GM21526 (cell line): ENCODE measurements at regions not wholly inside any gene's neighbourhood (a gene's known extent, or its start where the extent isn't known, plus 50 kb on each side); places are given as distances from the start of the nearest gene placed in this dataset.

Source experiments
- ATAC-seq: cut with Tn5 transposase; IDR thresholded peaks from one replicate; pipeline ENCODE4 v1.9.1; 2021; ENCODE audit warnings: moderate library complexity; ENCODE audit not compliant: unreplicated experiment, low FRiP score

DNA sequence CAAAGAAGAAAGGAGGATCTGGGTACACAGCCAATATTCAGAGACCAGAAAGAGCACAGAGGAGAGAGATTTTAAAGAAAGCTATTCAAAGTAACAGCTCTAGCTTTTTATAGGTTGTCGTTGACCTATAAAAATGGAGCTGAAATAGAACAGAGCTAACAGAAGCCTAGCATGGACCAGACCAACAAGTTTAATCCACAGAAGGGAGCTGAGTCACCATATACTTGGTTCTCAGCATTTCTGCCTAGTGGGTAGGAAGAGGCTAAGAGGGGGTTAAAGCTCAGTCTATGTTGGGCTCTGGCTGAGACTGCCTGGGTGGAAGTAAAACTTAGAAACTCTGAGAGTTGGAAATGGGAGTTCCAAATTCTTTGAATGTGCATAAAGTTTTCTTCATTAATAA is 678.0 kb upstream of the CDH2 start:
- ATAC-seq: no peak

DNA sequence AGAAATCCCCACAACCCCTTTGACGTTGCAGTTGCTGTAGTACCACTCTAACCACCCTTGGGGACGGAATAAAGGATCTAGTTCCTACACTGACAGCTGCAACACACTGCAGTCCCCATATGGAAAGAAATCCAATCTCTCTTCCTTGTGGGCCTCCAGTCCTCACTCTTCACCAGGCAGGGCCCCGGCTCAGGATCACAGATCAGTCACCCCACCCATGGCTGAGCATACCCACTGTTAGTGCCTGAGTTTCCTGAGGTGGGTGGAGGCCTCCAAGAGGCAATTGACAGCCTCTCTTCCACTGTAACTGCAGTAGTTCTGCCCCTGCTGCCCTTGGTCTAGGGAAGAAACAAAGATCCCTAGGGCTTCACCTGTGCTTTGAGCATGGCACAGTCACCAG is 670.0 kb upstream of the CDH2 start:
- no peak for ATAC-seq

- ATAC-seq: no peak
These were observed 660.2 kb upstream of the CDH2 start for GRCh38 chr18:28837100-28837499.

DNA sequence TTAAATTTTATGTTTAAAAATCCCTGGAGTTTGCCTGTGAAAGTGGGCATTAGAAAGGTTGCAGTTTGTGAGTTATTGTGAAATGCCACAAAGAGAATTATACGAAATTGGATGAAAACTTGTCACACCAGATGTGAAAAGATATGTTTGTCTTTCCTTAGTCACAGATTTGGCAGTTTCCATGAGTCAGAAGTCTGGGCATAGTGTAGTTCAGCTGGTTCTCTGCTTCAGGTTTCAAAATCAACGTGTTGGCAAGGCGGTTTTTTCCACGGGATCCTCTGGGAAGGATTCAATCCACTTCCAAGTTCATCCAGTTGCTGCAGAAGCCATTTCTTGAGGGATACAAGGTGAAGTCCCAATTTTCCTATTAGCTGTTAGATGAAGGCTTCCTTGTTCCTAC is 658.0 kb upstream of the CDH2 start:
- no peak for ATAC-seq

DNA sequence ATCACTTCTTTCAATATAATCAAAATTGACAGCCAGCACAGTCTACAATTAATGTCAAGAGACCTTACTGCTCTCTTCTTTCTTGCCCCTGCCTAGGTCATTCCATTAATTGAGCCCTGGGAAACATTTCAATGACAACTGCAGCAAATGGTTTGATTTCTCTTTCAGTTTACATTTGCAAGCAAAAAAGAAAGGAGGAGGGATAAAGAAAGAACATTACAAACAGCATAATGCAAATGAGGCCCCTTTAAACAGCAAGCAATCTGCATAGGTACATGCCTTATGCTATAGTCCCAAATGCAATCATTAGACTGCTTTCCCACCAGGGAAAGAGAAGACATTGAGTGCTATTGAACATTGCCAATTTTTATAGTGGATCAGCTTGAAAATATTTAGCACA is 655.0 kb upstream of the CDH2 start:
- ATAC-seq: no peak

DNA sequence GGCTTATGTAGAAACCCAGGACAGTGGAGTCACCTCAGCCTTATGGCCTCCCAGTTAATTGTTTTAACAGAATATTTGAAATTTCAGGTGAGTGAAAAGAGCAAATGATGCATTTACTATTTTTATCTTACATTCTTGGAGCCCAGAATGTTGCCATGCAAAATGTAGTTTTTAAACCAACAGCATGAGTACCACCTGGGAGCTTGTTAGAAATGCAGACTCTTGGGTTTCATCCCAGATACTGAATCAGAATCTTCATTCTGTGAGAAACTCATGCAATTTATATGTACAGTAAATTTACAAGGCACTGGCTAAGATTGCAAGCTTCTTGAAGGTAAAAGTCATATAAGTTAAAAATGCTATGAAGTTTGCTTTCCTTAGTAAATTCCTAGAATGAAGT is 654.5 kb upstream of the CDH2 start:
- no peak for ATAC-seq

GRCh38 chr18:28826107-28826506 is 649.2 kb upstream of the CDH2 start:
- ATAC-seq: no peak

- ATAC-seq: no peak
These were observed 647.2 kb upstream of the CDH2 start for GRCh38 chr18:28824183-28824574.

- ATAC-seq: no peak
These were observed 646.7 kb upstream of the CDH2 start for GRCh38 chr18:28823506-28824182.

DNA sequence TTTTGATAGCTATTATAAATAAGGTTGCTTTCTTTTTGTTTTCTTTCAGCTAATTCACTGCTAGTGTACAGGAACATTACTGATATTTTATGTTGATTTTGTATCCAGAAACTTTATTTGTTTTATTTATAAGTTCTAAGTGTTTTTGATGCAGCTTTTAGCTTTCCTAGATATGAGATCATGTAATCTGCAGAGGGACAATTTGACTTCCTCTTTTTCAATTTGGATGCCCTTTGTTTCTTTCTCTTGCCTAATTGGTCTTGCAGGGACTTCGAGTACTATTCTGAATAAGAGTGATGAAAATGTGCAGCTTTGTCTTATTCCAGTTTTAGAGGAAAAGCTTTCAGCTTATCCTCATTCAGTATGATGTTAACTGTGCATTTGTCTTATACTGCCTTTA is 643.4 kb upstream of the CDH2 start:
- ATAC-seq: no peak

DNA sequence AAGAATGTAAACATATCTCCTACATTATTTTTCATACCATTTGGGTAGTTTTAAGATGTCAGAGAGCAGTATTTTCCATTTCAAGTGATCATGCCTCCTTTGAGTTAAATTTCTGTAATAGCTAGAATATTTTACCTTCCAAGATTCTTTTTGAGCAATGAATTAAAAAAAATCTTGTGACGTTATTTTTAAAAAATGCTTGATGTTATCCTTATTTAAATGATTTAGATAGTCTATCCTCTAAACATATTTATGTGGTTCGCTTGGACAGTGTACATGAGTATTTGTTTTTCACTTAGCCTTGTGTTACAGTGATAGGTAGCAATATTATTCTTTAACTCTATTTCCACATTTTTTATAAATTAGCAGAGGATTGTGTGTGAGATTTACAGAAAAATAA is 639.2 kb upstream of the CDH2 start:
- no peak for ATAC-seq

GRCh38 chr18:28814365-28814764 is 637.4 kb upstream of the CDH2 start:
- no peak for ATAC-seq

DNA sequence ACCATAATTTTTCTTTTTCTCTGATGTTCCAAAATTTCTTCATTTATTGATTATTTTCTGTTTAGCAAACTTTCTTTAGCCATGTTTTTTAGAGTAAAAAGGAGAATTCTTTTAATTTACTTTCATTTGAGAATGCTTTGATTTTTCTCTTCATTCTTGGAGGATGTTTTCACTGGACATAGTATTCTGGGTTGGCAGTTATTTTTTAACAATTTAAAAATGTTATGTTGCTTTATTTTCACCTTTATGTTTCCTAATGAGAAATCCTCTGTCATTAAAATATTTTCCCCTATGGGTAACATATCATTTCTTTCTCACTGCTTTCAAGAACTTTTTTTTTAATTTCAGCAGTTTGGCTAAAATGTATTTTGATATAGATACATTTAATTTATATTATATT is 631.4 kb upstream of the CDH2 start:
- no peak for ATAC-seq

DNA sequence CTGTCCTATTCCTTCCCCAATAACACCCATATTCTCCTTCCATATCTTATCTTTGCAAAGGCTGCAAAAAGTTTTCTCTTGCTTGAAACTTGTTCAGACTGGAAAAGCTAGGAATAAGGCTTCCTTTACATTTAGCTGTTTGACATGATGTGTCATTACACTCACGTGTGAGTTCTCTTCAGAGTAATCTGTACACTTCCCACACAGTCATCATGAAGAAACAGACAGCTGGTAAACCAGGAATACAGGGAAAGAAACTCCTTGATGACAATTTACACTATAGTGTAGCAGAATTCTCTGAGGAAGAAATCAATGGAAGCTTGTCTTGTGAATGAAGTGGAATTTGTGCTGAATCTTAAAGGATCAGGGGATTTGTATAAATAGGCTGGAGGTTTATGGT is 628.6 kb upstream of the CDH2 start:
- no peak for ATAC-seq

- no peak for ATAC-seq
These were observed 627.7 kb upstream of the CDH2 start for GRCh38 chr18:28804512-28805202.

- ATAC-seq: no peak
These were observed 625.6 kb upstream of the CDH2 start for GRCh38 chr18:28802546-28802945.

- no peak for ATAC-seq
These were observed 624.9 kb upstream of the CDH2 start for GRCh38 chr18:28801876-28802275.

- no peak for ATAC-seq
These were observed 617.7 kb upstream of the CDH2 start for GRCh38 chr18:28794459-28795245.

DNA sequence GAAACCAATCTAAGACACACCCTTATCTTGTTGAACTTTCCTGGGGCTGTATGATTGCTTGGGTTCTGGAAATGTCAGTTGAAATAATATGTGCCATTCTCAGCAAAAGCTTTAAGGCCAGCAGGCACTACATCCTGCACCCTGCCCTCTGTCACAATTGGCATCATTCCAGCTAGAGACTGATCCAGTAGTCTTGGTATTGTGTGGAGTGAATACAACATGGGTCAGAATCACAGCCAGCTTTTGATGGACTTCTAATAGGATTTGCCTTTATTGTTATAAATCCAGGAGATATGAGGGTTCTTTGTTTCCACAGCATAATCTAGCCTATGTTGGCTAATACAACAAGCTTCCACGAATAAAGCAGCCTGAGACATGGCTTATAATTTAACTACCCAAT is 617.0 kb upstream of the CDH2 start:
- no peak for ATAC-seq

GRCh38 chr18:28792404-28793086 is 615.6 kb upstream of the CDH2 start:
- ATAC-seq: no peak

DNA sequence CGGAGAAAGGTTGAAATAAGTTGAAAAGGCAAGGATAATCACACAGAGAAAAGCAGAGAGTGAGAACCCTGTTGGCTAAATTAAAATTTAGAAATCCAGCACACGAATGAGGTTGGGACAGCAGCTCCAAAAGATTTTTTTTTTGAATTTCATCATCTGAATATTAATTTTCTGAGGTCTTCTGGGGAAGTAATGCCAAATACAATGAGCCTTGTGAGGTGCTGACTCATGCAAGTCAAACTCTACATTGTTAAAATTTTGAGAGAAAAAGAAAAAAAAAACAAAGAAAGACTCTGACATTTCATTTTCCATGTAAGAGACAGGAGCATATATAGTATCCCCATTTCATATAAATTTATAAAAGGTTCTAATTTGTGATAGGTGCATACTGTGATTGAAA is 614.2 kb upstream of the CDH2 start:
- ATAC-seq: no peak
